ENCODE measurements at regions not wholly inside any gene's neighbourhood (a gene's known extent, or its start where the extent isn't known, plus 50 kb on each side); places are given as distances from the start of the nearest gene placed in this dataset.

GRCh38 chr3:194215392-194215791 lies 79.4 kb downstream of the HES1 start:
- H3K4me1 Mint-ChIP-seq = peaks cover 35% of the 10 kb centered on the region
- no peaks in the 10 kb centered on the region for H3K27me3 Mint-ChIP-seq (ENCODE audit: insufficient read depth)
- Histone ChIP-seq H3K4me1 (ENCODE audit: control insufficient read depth, insufficient read depth, low read length) (no peaks in the 10 kb centered on the region), H3K4me3 (ENCODE audit: low read length) (no peak overlapping the region), H3K27me3 (ENCODE audit: control insufficient read depth, insufficient read depth, low read length, poor library complexity, severe bottlenecking) (no peaks in the 10 kb centered on the region), H3K9ac (ENCODE audit: extremely low read depth, low read length, poor library complexity, severe bottlenecking) (no peak overlapping the region), H3K27ac (ENCODE audit: low read depth, low read length) (no peak overlapping the region), H3K9me3 (ENCODE audit: control insufficient read depth, low read length) (no peaks in the 10 kb centered on the region), H3K36me3 (ENCODE audit: control insufficient read depth, insufficient read depth, low read length) (no peaks in the 10 kb centered on the region)
- H3K36me3 Mint-ChIP-seq (ENCODE audit: low read depth) = no peaks in the 10 kb centered on the region
- no peak overlapping the region for H3K4me3 Mint-ChIP-seq
- no peaks in the 10 kb centered on the region for H3K9me3 Mint-ChIP-seq
- peak; percentile 55 for DNase-seq
- 69 to 77% methylated on average over 6 of the region's 6 CpGs for WGBS, 2 experiments (ENCODE audit: insufficient coverage in 1 of 2, insufficient read length in 1 of 2)
- TF ChIP-seq CTCF (conservative IDR thresholded peaks at IDR 0.05) = no peak
- no peak overlapping the region for H3K27ac Mint-ChIP-seq

GRCh38 chr3:194218646-194219453 lies 82.9 kb downstream of the HES1 start:
- Histone ChIP-seq H3K9ac (ENCODE audit: extremely low read depth, low read length, poor library complexity, severe bottlenecking) (no peak overlapping the region), H3K27ac (ENCODE audit: low read depth, low read length) (no peak overlapping the region), H3K4me3 (ENCODE audit: low read length) (no peak overlapping the region), H3K36me3 (ENCODE audit: control insufficient read depth, insufficient read depth, low read length) (no peaks in the 10 kb centered on the region), H3K9me3 (ENCODE audit: control insufficient read depth, low read length) (no peaks in the 10 kb centered on the region), H3K27me3 (ENCODE audit: control insufficient read depth, insufficient read depth, low read length, poor library complexity, severe bottlenecking) (no peaks in the 10 kb centered on the region), H3K4me1 (ENCODE audit: control insufficient read depth, insufficient read depth, low read length) (no peaks in the 10 kb centered on the region)
- Mint-ChIP-seq H3K4me3 (no peak overlapping the region), H3K36me3 (ENCODE audit: low read depth) (no peaks in the 10 kb centered on the region), H3K27ac (no peak overlapping the region), H3K27me3 (ENCODE audit: insufficient read depth) (peaks cover 3% of the 10 kb centered on the region), H3K9me3 (no peaks in the 10 kb centered on the region), H3K4me1 (peaks cover 22% of the 10 kb centered on the region)
- TF ChIP-seq CTCF (conservative IDR thresholded peaks at IDR 0.05) = no peak
- peak; percentile 30 for DNase-seq
- 90 to 94% methylated on average over 9 to 13 of the region's 13 CpGs for WGBS, 2 experiments (ENCODE audit: insufficient coverage in 1 of 2, insufficient read length in 1 of 2)

- H3K9me3 ChIP-seq (ENCODE audit: control insufficient read depth, low read length) = no peaks in the 10 kb centered on the region
- H3K9ac ChIP-seq (ENCODE audit: extremely low read depth, low read length, poor library complexity, severe bottlenecking) = no peak overlapping the region
- H3K4me1 ChIP-seq (ENCODE audit: control insufficient read depth, insufficient read depth, low read length) = no peaks in the 10 kb centered on the region
- no peak for DNase-seq
- no peak for TF ChIP-seq CTCF (conservative IDR thresholded peaks at IDR 0.05)
- no peaks in the 10 kb centered on the region for H3K36me3 Mint-ChIP-seq (ENCODE audit: low read depth)
- no peaks in the 10 kb centered on the region for H3K9me3 Mint-ChIP-seq
- no peaks in the 10 kb centered on the region for H3K36me3 ChIP-seq (ENCODE audit: control insufficient read depth, insufficient read depth, low read length)
- no peak overlapping the region for H3K4me3 Mint-ChIP-seq
- H3K27ac Mint-ChIP-seq = no peak overlapping the region
- H3K27me3 ChIP-seq (ENCODE audit: control insufficient read depth, insufficient read depth, low read length, poor library complexity, severe bottlenecking) = no peaks in the 10 kb centered on the region
- peaks cover 29% of the 10 kb centered on the region for H3K4me1 Mint-ChIP-seq
- peaks cover 6% of the 10 kb centered on the region for H3K27me3 Mint-ChIP-seq (ENCODE audit: insufficient read depth)
- no peak overlapping the region for H3K4me3 ChIP-seq (ENCODE audit: low read length)
- H3K27ac ChIP-seq (ENCODE audit: low read depth, low read length) = no peak overlapping the region
- WGBS, 2 experiments (ENCODE audit: insufficient coverage in 1 of 2, insufficient read length in 1 of 2) = 94 to 95% methylated on average over 7 to 10 of the region's 10 CpGs
Measured at GRCh38 chr3:194219826-194220410, 84.0 kb downstream of the HES1 start.
